GM19397 (cell line): ENCODE measurements at regions not wholly inside any gene's neighbourhood (a gene's known extent, or its start where the extent isn't known, plus 50 kb on each side); places are given as distances from the start of the nearest gene placed in this dataset.
"Not testable (repeated sequence)": the region's sequence is repeated elsewhere in the genome, so short reads cannot be mapped to it uniquely, and the experiment has no call there.

Source experiments
- ATAC-seq: cut with Tn5 transposase; IDR thresholded peaks from one replicate; pipeline ENCODE4 v1.9.1; 2021; ENCODE audit warnings: mild to moderate bottlenecking, moderate library complexity; ENCODE audit not compliant: unreplicated experiment

DNA sequence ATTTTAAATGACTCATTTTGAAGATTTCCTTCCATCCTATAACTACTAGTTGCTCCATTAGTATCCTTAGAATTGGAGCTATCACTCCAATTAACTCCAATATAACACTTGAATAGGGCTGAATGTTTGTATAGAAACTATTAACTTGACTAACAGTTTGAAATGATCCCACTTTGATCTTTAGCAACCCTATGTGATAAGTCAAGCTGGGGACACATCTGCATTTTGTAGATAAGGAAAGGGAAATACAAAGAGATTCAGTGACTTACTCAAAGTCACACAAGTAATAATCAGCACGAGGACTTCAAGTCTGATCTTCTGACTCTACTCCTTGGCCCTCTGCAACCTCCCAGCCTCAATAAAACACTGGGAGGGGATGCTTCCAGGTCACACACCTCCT lies 101.1 kb downstream of the TMEM215 start:
- no peak for ATAC-seq

- no peak for ATAC-seq
These were observed 102.7 kb downstream of the TMEM215 start for GRCh38 chr9:32886021-32886420.

GRCh38 chr9:32894485-32894884 lies 106.9 kb downstream of the APTX start:
- not testable (repeated sequence) for ATAC-seq

DNA sequence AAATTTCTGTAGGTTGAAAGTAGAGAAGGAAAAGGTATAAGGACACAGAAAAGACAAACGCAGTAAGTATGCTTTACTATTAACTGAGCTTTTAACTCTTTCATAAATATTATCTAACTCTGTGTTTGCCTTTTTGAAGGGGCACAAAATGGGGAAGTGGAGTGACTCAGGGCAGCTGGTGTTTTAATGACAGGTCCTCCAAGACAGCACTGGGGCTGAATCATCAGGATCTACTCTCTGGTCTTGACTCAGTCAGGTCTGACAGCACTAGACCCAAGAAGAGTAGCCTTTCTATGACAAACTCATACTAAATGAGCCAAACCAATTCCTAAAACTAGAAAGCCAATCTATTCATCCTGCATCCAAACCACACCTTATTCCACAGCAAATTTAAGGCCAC lies 102.2 kb downstream of the APTX start:
- ATAC-seq, result no peak

DNA sequence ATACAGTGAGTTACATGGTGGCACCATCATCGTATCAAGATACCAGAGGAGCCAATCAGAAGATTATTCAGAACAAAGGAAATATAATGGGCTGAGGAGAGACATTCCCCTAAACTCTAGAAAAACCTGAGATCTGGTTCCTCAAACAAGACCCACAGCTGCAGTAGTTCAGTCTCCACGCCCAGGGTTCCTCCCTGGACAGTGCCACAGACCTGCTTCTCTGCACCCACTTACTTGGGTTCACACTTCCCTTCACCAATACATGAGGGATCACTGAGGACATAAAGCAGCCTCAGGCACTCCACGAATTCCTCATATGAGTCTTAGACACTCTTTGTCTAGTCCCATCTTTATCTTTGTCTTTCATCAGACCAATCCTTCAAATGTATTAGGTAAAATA lies 101.7 kb downstream of the APTX start:
- no peak for ATAC-seq

GRCh38 chr9:32906213-32906612 lies 95.2 kb downstream of the APTX start:
- ATAC-seq, result peak; percentile 89

- no peak for ATAC-seq
These were observed 85.6 kb downstream of the APTX start for GRCh38 chr9:32915802-32916201.

DNA sequence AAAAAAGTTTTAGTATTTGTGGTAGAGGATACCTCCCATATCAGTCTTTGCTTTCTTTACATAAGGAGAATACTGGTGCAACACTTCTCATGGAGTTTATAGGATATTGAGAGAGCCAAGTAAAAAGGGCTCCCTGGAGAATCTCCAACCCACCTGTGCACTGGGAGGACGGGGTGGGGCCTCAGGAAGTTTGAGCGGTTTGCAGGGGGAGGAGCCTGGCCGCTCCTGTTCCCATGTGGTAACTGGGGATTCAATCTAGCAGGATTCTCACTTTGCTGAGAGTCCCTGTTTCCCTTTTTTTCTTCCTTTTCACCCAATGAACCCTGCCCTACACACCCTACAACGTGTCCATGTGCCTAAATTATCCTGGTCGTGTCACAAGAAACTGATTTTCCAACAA lies 82.8 kb downstream of the APTX start:
- no peak for ATAC-seq
